ENCODE measurements at regions not wholly inside any gene's neighbourhood (a gene's known extent, or its start where the extent isn't known, plus 50 kb on each side); places are given as distances from the start of the nearest gene placed in this dataset.
"Not testable (repeated sequence)": the region's sequence is repeated elsewhere in the genome, so short reads cannot be mapped to it uniquely, and the experiment has no call there.

DNA sequence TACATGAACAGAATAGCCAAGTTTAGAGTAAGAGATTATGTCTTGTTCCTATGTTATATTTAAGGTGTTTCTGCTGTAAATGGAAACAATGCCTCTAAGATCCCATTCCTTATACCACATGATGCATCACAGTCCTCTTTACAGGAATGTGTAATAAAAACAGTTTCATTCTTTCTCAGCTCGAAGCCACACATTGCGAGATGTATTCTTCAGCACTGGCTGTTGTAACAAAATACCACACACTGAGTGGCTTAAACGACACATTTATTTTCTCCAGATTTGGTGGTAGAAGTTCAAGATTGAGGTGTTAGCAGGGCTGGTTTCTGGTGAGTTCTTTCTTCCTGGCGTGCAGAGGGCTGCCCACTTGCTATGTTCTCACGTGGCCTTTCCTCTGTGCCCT is 246.2 kb downstream of the SOCS6 start:
- no peak for FAIRE-seq
- no peak for DNase-seq (ENCODE audit: low spot score)

GRCh38 chr18:70525322-70525721 is 236.5 kb downstream of the SOCS6 start:
- not testable (repeated sequence) for FAIRE-seq; DNase-seq (ENCODE audit: low spot score)

GRCh38 chr18:70523792-70524182 is 234.9 kb downstream of the SOCS6 start:
- FAIRE-seq (no peak), DNase-seq (ENCODE audit: low spot score) (no peak)

- FAIRE-seq, result no peak
Observed at GRCh38 chr18:70523035-70523791, 234.4 kb downstream of the SOCS6 start.

GRCh38 chr18:70522183-70522680 is 233.4 kb downstream of the SOCS6 start:
- DNase-seq (ENCODE audit: low spot score) (no peak), FAIRE-seq (no peak)

More at GRCh38 chr18:70523035-70523791, 234.4 kb downstream of the SOCS6 start:
- DNase-seq (ENCODE audit: low spot score), result no peak

GRCh38 chr18:70520867-70521266 is 232.0 kb downstream of the SOCS6 start:
- FAIRE-seq (no peak), DNase-seq (ENCODE audit: low spot score) (no peak)

- DNase-seq (ENCODE audit: low spot score), result no peak
Observed at GRCh38 chr18:70513502-70514171, 224.8 kb downstream of the SOCS6 start.

DNA sequence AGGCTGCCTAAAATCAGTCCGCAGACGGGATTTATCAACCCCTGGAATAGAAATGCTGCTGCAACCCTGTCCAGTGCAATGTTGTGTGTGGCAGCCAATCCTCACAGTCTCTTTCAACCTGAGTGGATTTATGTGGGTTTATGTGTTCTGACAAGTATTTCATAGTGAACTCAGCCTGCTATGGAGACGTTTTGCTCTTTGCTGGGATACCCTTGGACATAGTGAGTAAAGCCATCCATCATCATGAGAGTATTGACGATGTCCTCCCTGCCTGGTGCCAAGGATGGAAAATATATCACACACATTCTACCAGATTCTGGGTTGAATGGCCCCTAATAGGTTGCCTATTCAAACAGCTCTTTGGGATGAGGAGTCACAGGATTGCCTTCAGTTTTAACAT is 219.1 kb downstream of the SOCS6 start:
- FAIRE-seq, result no peak

More at GRCh38 chr18:70513502-70514171, 224.8 kb downstream of the SOCS6 start:
- no peak for FAIRE-seq

DNA sequence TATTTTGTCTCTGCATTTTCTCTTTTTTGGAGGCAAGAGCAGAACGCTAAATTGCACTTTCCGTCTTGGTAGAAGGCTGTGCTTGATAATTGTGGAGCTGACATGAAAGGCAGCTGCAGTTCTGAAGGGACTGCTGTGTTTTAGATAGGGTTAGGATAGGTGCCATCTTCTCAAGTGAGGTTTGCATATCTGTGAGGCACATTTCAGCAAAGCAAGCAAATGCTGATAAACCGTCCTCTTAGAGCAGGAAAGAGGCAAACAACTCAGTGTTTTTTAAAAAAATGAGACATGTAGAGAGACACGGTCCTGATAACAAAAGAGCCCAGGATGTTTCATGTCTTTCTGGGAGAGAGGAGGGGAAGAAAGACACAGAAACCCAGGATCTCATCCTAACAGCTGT is 217.7 kb downstream of the SOCS6 start:
- DNase-seq (ENCODE audit: low spot score) (no peak), FAIRE-seq (no peak)

More for the DNA sequence above, 219.1 kb downstream of the SOCS6 start:
- no peak for DNase-seq (ENCODE audit: low spot score)

GRCh38 chr18:70503060-70503459 is 214.2 kb downstream of the SOCS6 start:
- FAIRE-seq, result no peak
- no peak for DNase-seq (ENCODE audit: low spot score)

GRCh38 chr18:70501358-70501757 is 212.5 kb downstream of the SOCS6 start:
- FAIRE-seq, result no peak
- DNase-seq (ENCODE audit: low spot score), result no peak

DNA sequence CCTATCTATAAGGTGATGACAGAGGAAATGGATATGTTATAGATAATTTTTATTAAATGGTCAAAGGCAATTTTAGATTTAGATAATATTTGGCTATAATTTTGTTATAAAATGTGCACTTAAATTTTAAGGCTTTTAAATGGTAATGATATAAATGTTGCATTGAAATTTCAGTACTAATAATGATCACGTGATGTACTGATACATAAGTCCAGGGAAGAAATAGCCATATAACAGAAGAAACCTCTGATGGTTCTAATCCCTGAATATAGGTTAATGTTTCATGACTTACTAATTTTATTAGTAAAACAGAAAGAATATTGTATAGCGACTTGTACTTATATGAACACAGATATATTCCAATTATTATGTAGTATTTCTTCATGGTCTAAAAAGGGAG is 211.9 kb downstream of the SOCS6 start:
- FAIRE-seq, result no peak
- no peak for DNase-seq (ENCODE audit: low spot score)

DNA sequence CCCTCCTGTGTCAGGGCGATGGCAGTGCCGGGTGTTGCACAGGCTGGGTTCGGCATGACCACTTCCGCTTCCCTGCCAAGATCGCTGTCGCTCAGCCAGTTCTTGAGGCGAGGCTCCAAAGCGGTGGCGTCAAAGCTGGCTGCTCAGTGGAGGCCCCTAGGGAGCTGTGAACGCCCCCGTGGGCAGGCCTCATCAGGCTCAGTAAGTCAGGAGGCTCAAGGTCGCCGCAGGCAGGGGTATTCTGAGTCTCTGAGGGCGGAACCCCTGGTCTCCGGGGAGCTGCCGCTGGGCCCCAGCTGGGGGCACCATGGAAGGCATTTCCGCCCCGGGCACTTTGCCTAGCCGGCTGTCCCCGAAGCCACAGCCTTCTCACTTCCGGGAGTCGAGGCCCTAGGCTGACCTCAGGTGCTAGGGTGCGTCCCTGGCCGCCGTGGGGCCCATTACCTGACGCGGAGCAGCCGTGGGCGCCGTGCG is 210.4 kb downstream of the SOCS6 start:
- DNase-seq (ENCODE audit: low spot score), result no peak
- FAIRE-seq, result no peak

DNA sequence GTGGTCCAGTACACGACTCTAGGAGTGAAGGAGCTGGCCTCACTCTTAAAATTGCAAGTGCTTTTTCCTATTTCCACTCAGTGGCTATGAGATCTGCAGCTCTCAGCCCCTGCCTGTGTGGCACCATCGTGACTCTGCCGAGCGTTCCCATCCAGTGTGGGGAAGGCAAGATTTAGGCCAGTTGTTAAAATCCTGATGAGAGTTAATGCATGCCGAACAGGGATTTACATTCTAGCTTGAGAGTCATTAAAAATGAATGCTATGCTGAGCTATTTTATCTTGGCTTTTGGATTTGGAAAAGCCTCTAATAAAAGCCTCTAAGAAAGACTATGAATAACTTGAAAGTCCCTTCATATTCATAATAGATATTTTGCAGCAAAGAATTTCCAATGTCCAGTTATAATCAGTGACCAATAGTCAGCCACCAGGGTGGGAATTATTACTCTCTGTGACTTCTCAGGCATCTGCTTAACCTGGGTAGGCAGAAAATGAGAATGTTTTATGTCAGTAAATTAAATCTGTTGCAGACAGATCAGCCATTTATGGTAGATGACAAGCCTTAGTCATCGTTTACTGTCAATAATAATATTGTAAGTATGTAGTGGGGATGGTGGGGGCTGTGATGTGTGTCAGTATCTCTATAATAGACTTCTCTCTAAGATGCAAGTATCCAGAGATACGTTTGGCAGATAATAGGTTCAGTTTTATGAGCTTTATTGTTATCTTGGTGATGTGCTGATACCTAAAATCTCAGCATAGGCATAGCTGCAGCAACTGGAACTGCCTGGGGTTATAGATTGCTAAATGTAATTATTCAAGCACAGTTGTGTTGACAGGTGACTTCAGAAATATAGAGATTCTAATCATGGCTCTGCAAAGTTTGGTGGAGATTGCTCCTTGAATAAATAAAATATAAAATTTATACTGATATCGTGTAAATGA is 207.8 kb downstream of the SOCS6 start:
- FAIRE-seq, result no peak
- no peak for DNase-seq (ENCODE audit: low spot score)

GRCh38 chr18:70494524-70494923 is 205.7 kb downstream of the SOCS6 start:
- DNase-seq (ENCODE audit: low spot score) (no peak), FAIRE-seq (no peak)

DNA sequence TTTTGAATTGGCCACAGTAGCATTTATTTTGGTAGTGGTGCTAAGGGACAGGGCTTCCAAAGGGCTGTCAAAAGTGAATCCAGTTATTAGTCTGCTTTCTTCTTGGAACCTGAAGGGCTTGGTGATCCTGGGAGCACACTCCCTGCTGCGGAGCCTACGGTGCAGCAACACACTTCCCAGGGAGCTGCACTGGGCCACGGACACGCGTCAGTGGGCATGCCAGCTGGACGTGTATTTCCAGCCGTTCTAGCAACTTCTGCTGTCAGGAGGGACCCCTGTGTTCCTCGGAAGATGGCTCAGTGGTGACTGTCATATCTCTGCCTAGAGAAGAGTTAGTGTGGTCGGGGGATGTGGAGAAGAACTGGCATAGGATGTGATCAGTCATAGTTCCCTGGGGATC is 204.6 kb downstream of the SOCS6 start:
- no peak for FAIRE-seq

GRCh38 chr18:70491734-70492348 is 203.0 kb downstream of the SOCS6 start:
- peak; percentile 30 for DNase-seq (ENCODE audit: low spot score)
- FAIRE-seq, result peak; percentile 21

More for the DNA sequence above, 204.6 kb downstream of the SOCS6 start:
- DNase-seq (ENCODE audit: low spot score), result no peak

GRCh38 chr18:70489986-70490933 is 201.4 kb downstream of the SOCS6 start:
- DNase-seq (ENCODE audit: low spot score), result peak; percentile 19
- peak; percentile 41 for FAIRE-seq

GRCh38 chr18:70489571-70489970 is 200.7 kb downstream of the SOCS6 start:
- FAIRE-seq, result no peak
- DNase-seq (ENCODE audit: low spot score), result no peak

DNA sequence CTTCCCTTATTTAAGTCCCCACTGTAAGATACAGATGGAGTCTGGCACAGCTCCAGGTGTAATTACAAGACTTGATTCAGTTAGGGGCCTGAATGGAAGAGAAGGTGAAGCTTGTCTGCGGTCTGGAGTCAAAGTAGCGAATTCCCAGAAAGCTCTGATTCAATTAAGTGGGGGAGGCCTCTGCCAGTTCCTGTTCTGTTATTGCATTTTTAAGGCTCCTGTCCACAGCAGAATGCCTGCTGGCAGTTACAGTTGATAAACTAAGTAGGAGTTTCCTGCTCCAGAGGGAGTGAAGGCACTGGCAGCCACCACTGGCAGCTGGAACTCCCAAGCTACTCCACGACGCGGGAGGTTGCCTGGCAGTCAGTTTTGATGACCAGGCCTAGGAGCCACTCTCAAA is 181.1 kb downstream of the SOCS6 start:
- DNase-seq (ENCODE audit: low spot score) (no peak), FAIRE-seq (no peak)
